Fibroblast of the aortic adventitia (primary cell): ENCODE measurements at regions not wholly inside any gene's neighbourhood (a gene's known extent, or its start where the extent isn't known, plus 50 kb on each side); places are given as distances from the start of the nearest gene placed in this dataset.

ENCODE experiments used
- DNase-seq: peaks from one replicate; pipeline ENCODE4 v3.0.0-alpha.2; 2010; ENCODE audit warnings: low read depth
- H3K4me3 ChIP-seq: 2 replicates; pipeline ENCODE4 v1.5.1; 2011; ENCODE audit warnings: low read depth, mild to moderate bottlenecking, control low read depth, low read length, moderate library complexity
- TF ChIP-seq, protein P1 (sequence below): IDR thresholded peaks from 2 replicates; pipeline ENCODE4 v1.5.1; 2011; ENCODE audit warnings: mild to moderate bottlenecking, low read length, control low read depth, inconsistent platforms; ENCODE audit not compliant: insufficient read depth

DNA sequence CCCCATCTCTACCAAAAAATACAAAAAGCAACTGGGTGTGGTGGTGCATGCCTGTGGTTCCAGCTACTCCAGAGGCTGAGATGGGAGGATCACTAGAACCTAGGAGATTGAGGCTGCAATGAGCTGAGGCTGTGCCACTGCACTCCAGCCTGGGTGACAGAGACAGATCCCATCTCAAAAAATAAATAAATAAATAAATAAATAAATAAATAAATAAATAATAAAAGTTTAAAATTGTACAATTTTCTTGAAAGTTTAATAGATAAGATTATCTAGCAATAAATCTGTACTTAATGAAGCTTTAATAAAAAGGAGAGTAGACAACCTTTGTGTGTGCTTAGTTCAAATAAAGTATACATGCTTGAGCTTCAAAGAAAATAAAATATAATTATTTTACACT lies 310.0 kb upstream of the LRIG3 start:
- H3K4me3 ChIP-seq: no peak overlapping the region
- TF ChIP-seq, protein P1, sequence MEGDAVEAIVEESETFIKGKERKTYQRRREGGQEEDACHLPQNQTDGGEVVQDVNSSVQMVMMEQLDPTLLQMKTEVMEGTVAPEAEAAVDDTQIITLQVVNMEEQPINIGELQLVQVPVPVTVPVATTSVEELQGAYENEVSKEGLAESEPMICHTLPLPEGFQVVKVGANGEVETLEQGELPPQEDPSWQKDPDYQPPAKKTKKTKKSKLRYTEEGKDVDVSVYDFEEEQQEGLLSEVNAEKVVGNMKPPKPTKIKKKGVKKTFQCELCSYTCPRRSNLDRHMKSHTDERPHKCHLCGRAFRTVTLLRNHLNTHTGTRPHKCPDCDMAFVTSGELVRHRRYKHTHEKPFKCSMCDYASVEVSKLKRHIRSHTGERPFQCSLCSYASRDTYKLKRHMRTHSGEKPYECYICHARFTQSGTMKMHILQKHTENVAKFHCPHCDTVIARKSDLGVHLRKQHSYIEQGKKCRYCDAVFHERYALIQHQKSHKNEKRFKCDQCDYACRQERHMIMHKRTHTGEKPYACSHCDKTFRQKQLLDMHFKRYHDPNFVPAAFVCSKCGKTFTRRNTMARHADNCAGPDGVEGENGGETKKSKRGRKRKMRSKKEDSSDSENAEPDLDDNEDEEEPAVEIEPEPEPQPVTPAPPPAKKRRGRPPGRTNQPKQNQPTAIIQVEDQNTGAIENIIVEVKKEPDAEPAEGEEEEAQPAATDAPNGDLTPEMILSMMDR: no peak
- DNase-seq: no peak

- DNase-seq: no peak
- TF ChIP-seq, protein P1: no peak
- no peak overlapping the region for H3K4me3 ChIP-seq
Observed at GRCh38 chr12:59219148-59219547, 298.8 kb upstream of the LRIG3 start.

DNA sequence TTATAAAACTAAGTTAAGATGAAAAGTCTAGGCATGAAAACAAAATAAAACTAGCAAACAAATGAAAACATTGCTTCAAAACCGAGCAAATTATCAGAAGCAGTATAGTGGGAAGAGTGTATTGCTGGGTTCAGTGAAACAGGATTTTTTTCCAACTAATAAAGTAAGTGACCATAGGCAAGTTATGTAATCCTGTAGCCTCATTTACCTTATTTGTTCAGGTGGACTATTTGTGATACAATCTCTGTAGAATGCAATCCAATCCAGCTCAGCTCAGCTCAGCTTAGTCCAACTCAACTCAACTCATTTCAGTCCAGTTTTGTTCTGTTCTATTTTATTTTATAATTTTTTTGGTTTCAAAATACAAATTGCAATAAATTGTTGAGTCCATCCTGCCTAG lies 276.7 kb upstream of the LRIG3 start:
- no peak for DNase-seq
- TF ChIP-seq, protein P1: no peak
- H3K4me3 ChIP-seq: no peak overlapping the region

DNA sequence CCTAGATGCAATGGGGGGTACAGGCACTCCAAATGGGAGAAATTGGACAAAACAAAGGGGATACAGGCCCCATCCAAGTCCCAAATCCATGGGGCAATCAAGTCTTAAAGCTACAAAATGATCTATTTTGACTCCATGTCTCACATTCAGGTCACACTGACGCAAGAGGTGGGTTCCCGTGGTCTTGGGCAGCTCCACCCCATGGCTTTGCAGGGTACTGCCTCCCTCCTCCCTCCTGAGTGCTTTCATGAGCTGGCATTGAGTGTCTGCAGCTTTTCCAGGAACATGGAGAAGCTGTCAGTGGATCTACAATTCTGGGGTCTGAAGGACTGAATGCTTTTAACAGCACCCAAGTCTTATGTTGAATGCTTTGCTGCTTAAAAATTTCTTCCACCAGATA lies 274.5 kb upstream of the LRIG3 start:
- TF ChIP-seq, protein P1: no peak
- no peak for DNase-seq
- no peak overlapping the region for H3K4me3 ChIP-seq

DNA sequence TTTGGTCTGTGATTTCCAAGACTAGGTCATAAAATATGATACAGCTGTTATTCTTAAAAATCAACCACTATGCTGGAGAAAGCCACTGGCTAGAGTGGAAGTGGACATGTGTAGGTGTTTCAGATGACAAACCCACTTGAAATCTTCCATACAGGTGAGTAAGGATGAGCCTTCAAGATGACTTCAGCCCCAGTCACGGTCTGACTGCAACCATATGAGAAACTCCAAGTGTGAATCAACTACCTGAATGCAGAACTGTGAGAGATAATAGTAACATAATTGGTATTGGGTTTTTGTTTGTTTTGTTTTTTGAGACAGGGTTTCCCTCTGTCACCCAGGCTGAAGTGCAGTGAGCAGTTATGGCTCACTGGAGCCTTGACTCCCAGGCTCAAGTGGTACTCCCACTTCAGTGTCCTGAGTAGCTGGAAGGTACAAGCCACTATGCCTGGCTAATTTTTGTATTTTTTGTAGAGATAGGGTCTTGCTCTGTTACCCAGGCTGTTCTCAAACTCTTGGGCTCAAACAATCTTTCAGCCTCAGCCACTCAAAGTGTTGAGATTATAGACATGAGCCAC lies 273.3 kb upstream of the LRIG3 start:
- TF ChIP-seq, protein P1: no peak
- DNase-seq: no peak

DNA sequence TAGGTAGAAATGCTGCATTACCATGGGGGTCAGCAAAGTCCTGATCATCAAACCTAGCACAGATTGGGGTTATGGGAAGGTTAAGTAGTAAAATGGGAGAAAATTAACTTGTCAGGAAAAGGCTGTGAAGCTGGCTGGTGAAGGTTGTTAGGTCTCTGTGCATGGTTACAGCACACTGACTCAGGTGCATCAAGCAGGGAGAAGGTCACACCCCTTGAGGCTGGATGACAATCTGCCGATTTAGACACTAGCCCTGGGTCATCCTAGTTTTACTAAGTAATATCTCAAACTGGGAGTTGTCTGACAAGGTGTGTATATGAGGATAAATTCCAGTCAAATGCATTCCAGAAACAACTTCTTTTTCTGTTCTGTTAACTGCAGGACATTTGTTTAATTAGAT lies 271.1 kb upstream of the LRIG3 start:
- H3K4me3 ChIP-seq: no peak overlapping the region
- TF ChIP-seq, protein P1: no peak
- no peak for DNase-seq

More for the DNA sequence above, 273.3 kb upstream of the LRIG3 start:
- no peak overlapping the region for H3K4me3 ChIP-seq

GRCh38 chr12:59186451-59186850 lies 266.1 kb upstream of the LRIG3 start:
- TF ChIP-seq, protein P1: no peak
- no peak for DNase-seq

More at GRCh38 chr12:59186451-59186850, 266.1 kb upstream of the LRIG3 start:
- H3K4me3 ChIP-seq: no peak overlapping the region
